Left cardiac atrium (tissue), 4 donors: ENCODE measurements at regions not wholly inside any gene's neighbourhood (a gene's known extent, or its start where the extent isn't known, plus 50 kb on each side); places are given as distances from the start of the nearest gene placed in this dataset.
"Not testable (repeated sequence)": the region's sequence is repeated elsewhere in the genome, so short reads cannot be mapped to it uniquely, and the experiment has no call there.

Experiments used
- ATAC-seq, 2 donors: fragments of 200-7000 bp; cut with Tn5 transposase; one replicate each; pipeline ENCODE4 v1.9.1; 2020; ENCODE audit warnings: mild to moderate bottlenecking in 2 of 2, moderate library complexity in 2 of 2
- DNase-seq: peaks from one replicate; pipeline ENCODE4 v3.0.0-alpha.2; 2020
- intact Hi-C, 2 donors: fragments of 100-400 bp; cut with DNase I; formaldehyde crosslinking; loops; one replicate each; pipeline versions ENCODE4 v1.14.1 to v1.15.1; 2022 to 2023
- donor health status: DM: no; HTN: yes; CAD: no.
- donor health status: DM: no; HTN: yes; CAD: no; lungs with severe emphysema.
- donor health status: DM: yes; HTN: yes; CAD: no.
- donor health status: Dilated cardiomyopathy.

- intact Hi-C loops, result no loop called here
- no peak for ATAC-seq
- no peak for DNase-seq
These were observed 101.4 kb upstream of the SMARCA2 start for GRCh38 chr9:1913631-1914330.

- DNase-seq (no peak), ATAC-seq (no peak)
- intact Hi-C loops, result no loop called here
These were observed 99.1 kb upstream of the SMARCA2 start for GRCh38 chr9:1916095-1916494.

- no peak for DNase-seq
- intact Hi-C loops, result no loop called here
- ATAC-seq, result peak in 1 of 2 donors; percentile 70
These were observed 98.5 kb upstream of the SMARCA2 start for GRCh38 chr9:1916655-1917054.

GRCh38 chr9:1917396-1917935 lies 97.7 kb upstream of the SMARCA2 start:
- ATAC-seq (no peak), DNase-seq (no peak)
- intact Hi-C loops, result no loop called here

GRCh38 chr9:1918108-1918507 lies 97.0 kb upstream of the SMARCA2 start:
- intact Hi-C loops, result no loop called here
- no peak for ATAC-seq
- DNase-seq, result no peak

GRCh38 chr9:1918622-1919021 lies 96.5 kb upstream of the SMARCA2 start:
- DNase-seq (no peak), ATAC-seq (no peak)
- intact Hi-C loops, result no loop called here

- intact Hi-C loops, result no loop called here
- DNase-seq (no peak), ATAC-seq (no peak)
These were observed 95.9 kb upstream of the SMARCA2 start for GRCh38 chr9:1919229-1919628.

GRCh38 chr9:1920386-1920785 lies 94.8 kb upstream of the SMARCA2 start:
- intact Hi-C loops, result no loop called here
- DNase-seq (no peak), ATAC-seq (no peak)

- no peak for DNase-seq
- no peak for ATAC-seq
- intact Hi-C loops, result no loop called here
These were observed 93.1 kb upstream of the SMARCA2 start for GRCh38 chr9:1922026-1922425.

- DNase-seq (no peak), ATAC-seq (no peak)
- intact Hi-C loops, result no loop called here
These were observed 87.6 kb upstream of the SMARCA2 start for GRCh38 chr9:1927546-1927945.

GRCh38 chr9:1929134-1929533 lies 86.0 kb upstream of the SMARCA2 start:
- ATAC-seq (no peak), DNase-seq (no peak)
- intact Hi-C loops, result no loop called here

- intact Hi-C loops, result no loop called here
- ATAC-seq (no peak), DNase-seq (no peak)
These were observed 85.4 kb upstream of the SMARCA2 start for GRCh38 chr9:1929722-1930244.

GRCh38 chr9:1930245-1930736 lies 84.9 kb upstream of the SMARCA2 start:
- ATAC-seq, intact Hi-C loops, DNase-seq: not testable (repeated sequence)

- intact Hi-C loops, result no loop called here
- DNase-seq (no peak), ATAC-seq (no peak)
These were observed 77.0 kb upstream of the SMARCA2 start for GRCh38 chr9:1938135-1938534.

- no peak for DNase-seq
- ATAC-seq, result no peak
- intact Hi-C loops, result no loop called here
These were observed 76.4 kb upstream of the SMARCA2 start for GRCh38 chr9:1938675-1939170.

- intact Hi-C loops, result no loop called here
- no peak for ATAC-seq
- no peak for DNase-seq
These were observed 75.7 kb upstream of the SMARCA2 start for GRCh38 chr9:1939466-1939865.

- ATAC-seq (no peak), DNase-seq (no peak)
- intact Hi-C loops, result no loop called here
These were observed 75.2 kb upstream of the SMARCA2 start for GRCh38 chr9:1939926-1940368.

- intact Hi-C loops, result no loop called here
- DNase-seq (no peak), ATAC-seq (no peak)
These were observed 73.2 kb upstream of the SMARCA2 start for GRCh38 chr9:1941989-1942388.

GRCh38 chr9:1946526-1947283 lies 68.4 kb upstream of the SMARCA2 start:
- intact Hi-C loops, result no loop called here
- no peak for DNase-seq
- ATAC-seq, result no peak

GRCh38 chr9:1947438-1947837 lies 67.7 kb upstream of the SMARCA2 start:
- intact Hi-C loops, result no loop called here
- DNase-seq, result no peak
- no peak for ATAC-seq
